ENCODE measurements at regions not wholly inside any gene's neighbourhood (a gene's known extent, or its start where the extent isn't known, plus 50 kb on each side); places are given as distances from the start of the nearest gene placed in this dataset.

GRCh38 chr14:89720741-89721729 is 233.5 kb downstream of the EFCAB11 start:
- H3F3A ChIP-seq (ENCODE audit: control insufficient read depth, insufficient read depth) = no peaks in the 10 kb centered on the region
- H3K9me3 ChIP-seq (ENCODE audit: control insufficient read depth, insufficient read depth, low read length) = no peaks in the 10 kb centered on the region; the same call in 1 of the 2 replicates
- TF ChIP-seq EZH2phosphoT487 (IDR thresholded peaks at IDR 0.05; ENCODE audit: borderline replicate concordance, low read length) = no peak
- peak overlapping the region; percentile 48 for H3K4me2 ChIP-seq (ENCODE audit: low read length)
- H3K36me3 ChIP-seq (ENCODE audit: control insufficient read depth, low read length) = no peaks in the 10 kb centered on the region
- H4K20me1 ChIP-seq (ENCODE audit: control insufficient read depth, insufficient read depth, low read depth, low read length) = no peaks in the 10 kb centered on the region
- H3K79me2 ChIP-seq (ENCODE audit: control insufficient read depth, low read length) = no peaks in the 10 kb centered on the region
- H3K27me3 ChIP-seq (ENCODE audit: control insufficient read depth, low read length) = peaks cover 11% of the 10 kb centered on the region
- no peaks in the 10 kb centered on the region for H3K9me2 ChIP-seq (replicated peaks; ENCODE audit: control insufficient read depth, low read length)
- H3K4me1 ChIP-seq (ENCODE audit: control insufficient read depth, low read length) = peaks cover 14% of the 10 kb centered on the region
- peak overlapping the region; percentile 26 for H3K4me3 ChIP-seq (ENCODE audit: low read length)
- no peak overlapping the region for H3K27ac ChIP-seq (ENCODE audit: low read depth, low read length)

GRCh38 chr14:89720076-89720687 is 234.3 kb downstream of the EFCAB11 start:
- Histone ChIP-seq H3F3A (ENCODE audit: control insufficient read depth, insufficient read depth) (no peaks in the 10 kb centered on the region), H3K4me2 (ENCODE audit: low read length) (peak overlapping the region; percentile 48), H3K9me2 (replicated peaks; ENCODE audit: control insufficient read depth, low read length) (no peaks in the 10 kb centered on the region), H4K20me1 (ENCODE audit: control insufficient read depth, insufficient read depth, low read depth, low read length) (no peaks in the 10 kb centered on the region), H3K4me3 (ENCODE audit: low read length) (peak overlapping the region; percentile 26), H3K36me3 (ENCODE audit: control insufficient read depth, low read length) (no peaks in the 10 kb centered on the region), H3K27me3 (ENCODE audit: control insufficient read depth, low read length) (peaks cover 11% of the 10 kb centered on the region), H3K4me1 (ENCODE audit: control insufficient read depth, low read length) (peaks cover 14% of the 10 kb centered on the region), H3K27ac (ENCODE audit: low read depth, low read length) (no peak overlapping the region), H3K79me2 (ENCODE audit: control insufficient read depth, low read length) (no peaks in the 10 kb centered on the region), H3K9me3 (ENCODE audit: control insufficient read depth, insufficient read depth, low read length) (no peaks in the 10 kb centered on the region; the same call in 1 of the 2 replicates)
- no peak for TF ChIP-seq CTCF (IDR thresholded peaks at IDR 0.05; ENCODE audit: low read depth, low read length, poor library complexity, severe bottlenecking)
- TF ChIP-seq EZH2phosphoT487 (IDR thresholded peaks at IDR 0.05; ENCODE audit: borderline replicate concordance, low read length) = no peak

GRCh38 chr14:89719366-89720075 is 235.0 kb downstream of the EFCAB11 start:
- Histone ChIP-seq H3K9me3 (ENCODE audit: control insufficient read depth, insufficient read depth, low read length) (no peaks in the 10 kb centered on the region; the same call in 1 of the 2 replicates), H3K36me3 (ENCODE audit: control insufficient read depth, low read length) (no peaks in the 10 kb centered on the region), H3K4me3 (ENCODE audit: low read length) (no peak overlapping the region), H3F3A (ENCODE audit: control insufficient read depth, insufficient read depth) (no peaks in the 10 kb centered on the region), H3K4me2 (ENCODE audit: low read length) (no peak overlapping the region), H3K9me2 (replicated peaks; ENCODE audit: control insufficient read depth, low read length) (no peaks in the 10 kb centered on the region), H4K20me1 (ENCODE audit: control insufficient read depth, insufficient read depth, low read depth, low read length) (no peaks in the 10 kb centered on the region), H3K79me2 (ENCODE audit: control insufficient read depth, low read length) (no peaks in the 10 kb centered on the region), H3K4me1 (ENCODE audit: control insufficient read depth, low read length) (peaks cover 14% of the 10 kb centered on the region), H3K27me3 (ENCODE audit: control insufficient read depth, low read length) (peaks cover 7% of the 10 kb centered on the region), H3K27ac (ENCODE audit: low read depth, low read length) (no peak overlapping the region)
- no peak for TF ChIP-seq CTCF (IDR thresholded peaks at IDR 0.05; ENCODE audit: low read depth, low read length, poor library complexity, severe bottlenecking)

Data from DOHH2 (cell line).